A549 (cell line): ENCODE measurements at regions not wholly inside any gene's neighbourhood (a gene's known extent, or its start where the extent isn't known, plus 50 kb on each side); places are given as distances from the start of the nearest gene placed in this dataset.

Source experiments
- CTCF ChIP-seq: fragments of >200 bp; sonication (Bioruptor Twin); formaldehyde crosslinking; IDR thresholded peaks from 3 replicates; pipeline ENCODE4 v1.5.1; 2016
- EP300 ChIP-seq, 2 experiments: fragments of >200 bp; sonication (Bioruptor Twin); formaldehyde crosslinking; IDR thresholded peaks; 2 replicates in 1 of 2; 3 replicates in 1 of 2; pipeline ENCODE4 v1.6.1; 2016 to 2017
- HDAC2 ChIP-seq: fragments of 200-600 bp; sonication (generic); IDR thresholded peaks from 2 replicates; pipeline ENCODE4 v1.6.1; 2016
- MAX ChIP-seq: IDR thresholded peaks from 2 replicates; pipeline ENCODE4 v1.6.1; 2012
- NFE2L2 ChIP-seq: fragments of 150-350 bp; conservative IDR thresholded peaks from 2 replicates; pipeline ENCODE4 v1.6.1; 2014; ENCODE audit warnings: low read length
- NPAS2 ChIP-seq: fragments of 250-450 bp; sonication (Bioruptor Pico); IDR thresholded peaks from 2 replicates; pipeline ENCODE4 v1.8.0; 2022; ENCODE audit warnings: mild to moderate bottlenecking, moderate library complexity, borderline replicate concordance
- NR3C1 ChIP-seq: fragments of >200 bp; sonication (Bioruptor Twin); formaldehyde crosslinking; IDR thresholded peaks from 3 replicates; pipeline ENCODE4 v1.6.1; 2017
- POLR2A ChIP-seq: IDR thresholded peaks from 2 replicates; pipeline ENCODE4 v1.6.1; 2012; ENCODE audit warnings: mild to moderate bottlenecking, low read length
- RAD21 ChIP-seq, 2 experiments: fragments of >200 bp in 1 of 2; sonication (Bioruptor Twin) in 1 of 2; formaldehyde crosslinking in 1 of 2; IDR thresholded peaks in 1 of 2; conservative IDR thresholded peaks in 1 of 2; 2 replicates in 1 of 2; 3 replicates in 1 of 2; pipeline ENCODE4 v1.6.1; 2012 to 2018; ENCODE audit warnings: inconsistent platforms in 1 of 2
- REST ChIP-seq: fragments of 200-600 bp; sonication (generic); IDR thresholded peaks from 2 replicates; pipeline ENCODE4 v1.6.1; 2016; ENCODE audit warnings: antibody characterized with exemption, mild to moderate bottlenecking, moderate library complexity
- RFX5 ChIP-seq: fragments of 450-650 bp; IDR thresholded peaks from 2 replicates; pipeline ENCODE4 v1.7.1; 2014; ENCODE audit warnings: antibody characterized with exemption, mild to moderate bottlenecking, moderate library complexity

- TF ChIP-seq POLR2A (no peak), RFX5 (no peak), CTCF (no peak), MAX (no peak), RAD21 (conservative IDR thresholded peaks at IDR 0.05 in 1 of 2, IDR thresholded peaks at IDR 0.05 in 1 of 2) (no peak), NR3C1 (no peak), REST (no peak), EP300 (IDR thresholded peaks at IDR 0.05) (no peak), NFE2L2 (no peak), NPAS2 (CRISPR knock-in tag) (no peak), HDAC2 (no peak)
Observed at GRCh38 chr10:113390896-113391295, 162.0 kb upstream of the HABP2 start.
